H1 (cell line): ENCODE measurements at regions not wholly inside any gene's neighbourhood (a gene's known extent, or its start where the extent isn't known, plus 50 kb on each side); places are given as distances from the start of the nearest gene placed in this dataset.

Experiments
- CTCF ChIA-PET: fragments of 300-600 bp; sonication (Branson Sonifier 250); formaldehyde crosslinking; loops from one replicate; lab custom pipeline; 2021; ENCODE audit not compliant: partially characterized antibody; lab: Charles Lee
- POLR2A ChIA-PET: fragments of 300-600 bp; sonication (Branson Sonifier 250); formaldehyde crosslinking; loops from one replicate; lab custom pipeline; 2021; ENCODE audit warnings: inconsistent platforms; ENCODE audit not compliant: partially characterized antibody; lab: Charles Lee
- DNase-seq, 2 experiments: peaks; one replicate each; pipeline versions ENCODE4 v3.0.0 to v3.0.0-alpha.2; 2010 to 2022; ENCODE audit warnings: low spot score in 2 of 2, low read depth in 1 of 2, mixed read lengths in 1 of 2
- FAIRE-seq: peaks from 2 replicates; lab custom pipeline; 2011; peaks lifted over from hg19 to GRCh38; lab: Jason Lieb, UNC
- H2AFZ ChIP-seq: 2 replicates; pipeline ENCODE4 v1.8.1; 2012; ENCODE audit warnings: low read length, inconsistent platforms
- H2AK5ac ChIP-seq: 2 replicates; pipeline ENCODE4 v1.6.1; 2013; ENCODE audit warnings: low read depth, low read length
- H2BK120ac ChIP-seq: replicated peaks from 2 replicates; pipeline ENCODE3; 2013; ENCODE audit warnings: low read depth, low read length, inconsistent platforms
- H2BK12ac ChIP-seq: 2 replicates; pipeline ENCODE4 v1.6.1; 2013; ENCODE audit warnings: low read depth, low read length
- H2BK15ac ChIP-seq: 2 replicates; pipeline ENCODE4 v1.6.1; 2013; ENCODE audit warnings: low read length
- H2BK20ac ChIP-seq: 2 replicates; pipeline ENCODE4 v1.6.1; 2013; ENCODE audit warnings: low read length
- H2BK5ac ChIP-seq: 2 replicates; pipeline ENCODE4 v1.6.1; 2013; ENCODE audit warnings: low read depth, low read length
- H3K14ac ChIP-seq: 2 replicates; pipeline ENCODE4 v1.6.1; 2013; ENCODE audit warnings: inconsistent platforms; ENCODE audit not compliant: insufficient read length
- H3K18ac ChIP-seq: 2 replicates; pipeline ENCODE4 v1.6.1; 2013; ENCODE audit warnings: low read length; ENCODE audit errors: extremely low read depth
- H3K23ac ChIP-seq: 2 replicates; pipeline ENCODE4 v1.6.1; 2013; ENCODE audit warnings: inconsistent platforms; ENCODE audit not compliant: insufficient read length
- H3K23me2 ChIP-seq: 2 replicates; pipeline ENCODE4 v1.6.1; 2013; ENCODE audit warnings: low read depth, low read length
- H3K27ac ChIP-seq: 2 replicates; pipeline ENCODE4 v1.6.1; 2011; ENCODE audit warnings: low read depth, low read length, inconsistent platforms
- H3K27me3 ChIP-seq, 4 experiments: replicated peaks in 1 of 4; 1 replicate in 1 of 4; 2 replicates in 3 of 4; pipeline versions ENCODE4 v1.6.1 to v1.8.1; 2011 to 2013; ENCODE audit warnings: low read length in 3 of 4, mild to moderate bottlenecking in 3 of 4, inconsistent platforms in 2 of 4, mixed read lengths in 2 of 4, moderate library complexity in 1 of 4; ENCODE audit not compliant: control insufficient read depth in 3 of 4, insufficient read depth in 3 of 4; ENCODE audit errors: extremely low read depth in 1 of 4
- H3K36me3 ChIP-seq, 4 experiments: 2 replicates each; pipeline versions ENCODE4 v1.6.1 to v1.8.1; 2011 to 2013; ENCODE audit warnings: mild to moderate bottlenecking in 4 of 4, low read length in 3 of 4, moderate library complexity in 2 of 4, control low read depth in 1 of 4, inconsistent platforms in 1 of 4; ENCODE audit not compliant: insufficient read depth in 4 of 4, control insufficient read depth in 2 of 4
- H3K4ac ChIP-seq: replicated peaks from 2 replicates; pipeline ENCODE3; 2013; ENCODE audit warnings: low read length, low read depth, mixed read lengths, inconsistent platforms; ENCODE audit not compliant: insufficient read length
- H3K4me1 ChIP-seq, 4 experiments: replicated peaks in 1 of 4; 1 replicate in 1 of 4; 2 replicates in 3 of 4; pipeline versions ENCODE4 v1.6.1 to v1.8.1; 2011 to 2013; ENCODE audit warnings: low read length in 3 of 4, inconsistent platforms in 2 of 4, mixed read lengths in 1 of 4; ENCODE audit not compliant: insufficient read depth in 4 of 4, control insufficient read depth in 3 of 4
- H3K4me2 ChIP-seq, 2 experiments: 2 replicates each; pipeline versions ENCODE4 v1.6.1 to v1.8.1; 2011 to 2013; ENCODE audit warnings: low read depth in 2 of 2, low read length in 2 of 2, control low read depth in 1 of 2, inconsistent platforms in 1 of 2, mild to moderate bottlenecking in 1 of 2; ENCODE audit not compliant: insufficient read depth in 1 of 2
- H3K4me3 ChIP-seq, 4 experiments: fragments of 200-600, 300-600 bp in 1 of 4; sonication (generic), shearing (Covaris generic), sonication (Bioruptor Twin) in 1 of 4; 2 replicates each; pipeline versions ENCODE4 v1.5.1 to v1.8.1; 2011 to 2016; ENCODE audit warnings: low read length in 4 of 4, low read depth in 3 of 4, control low read depth in 2 of 4, inconsistent platforms in 2 of 4, mild to moderate bottlenecking in 2 of 4, mixed read lengths in 1 of 4, moderate library complexity in 1 of 4; ENCODE audit not compliant: insufficient read depth in 2 of 4; ENCODE audit errors: extremely low read depth in 1 of 4
- H3K56ac ChIP-seq: replicated peaks from 2 replicates; pipeline ENCODE3; 2013; ENCODE audit warnings: low read depth, mild to moderate bottlenecking, mixed read lengths, low read length, inconsistent platforms; ENCODE audit not compliant: insufficient read length
- H3K79me1 ChIP-seq: 2 replicates; pipeline ENCODE4 v1.6.1; 2013; ENCODE audit warnings: low read depth, low read length, control low read depth
- H3K79me2 ChIP-seq, 2 experiments: 2 replicates each; pipeline versions ENCODE4 v1.6.1 to v1.8.1; 2012 to 2013; ENCODE audit warnings: low read length in 2 of 2, mild to moderate bottlenecking in 2 of 2, inconsistent platforms in 1 of 2; ENCODE audit not compliant: insufficient read depth in 2 of 2, control insufficient read depth in 1 of 2
- H3K9ac ChIP-seq, 4 experiments: replicated peaks in 1 of 4; 1 replicate in 1 of 4; 2 replicates in 3 of 4; pipeline versions ENCODE4 v1.6.1 to v1.8.1; 2011 to 2013; ENCODE audit warnings: low read depth in 3 of 4, low read length in 3 of 4, control low read depth in 2 of 4, mild to moderate bottlenecking in 2 of 4, moderate library complexity in 2 of 4, inconsistent platforms in 1 of 4; ENCODE audit errors: extremely low read depth in 1 of 4
- H3K9me3 ChIP-seq, 2 experiments: 2 replicates each; pipeline versions ENCODE4 v1.6.1 to v1.8.1; 2012 to 2013; ENCODE audit warnings: mild to moderate bottlenecking in 2 of 2, moderate library complexity in 2 of 2, control low read depth in 1 of 2, inconsistent platforms in 1 of 2, low read depth in 1 of 2, low read length in 1 of 2, mixed read lengths in 1 of 2; ENCODE audit not compliant: insufficient read depth in 2 of 2
- H4K20me1 ChIP-seq, 2 experiments: replicated peaks in 1 of 2; 2 replicates each; pipeline versions ENCODE3 to v1.8.1; 2011 to 2013; ENCODE audit warnings: inconsistent platforms in 2 of 2, low read length in 2 of 2, mild to moderate bottlenecking in 1 of 2; ENCODE audit not compliant: insufficient read depth in 2 of 2, control insufficient read depth in 1 of 2
- H4K5ac ChIP-seq: 2 replicates; pipeline ENCODE4 v1.6.1; 2013; ENCODE audit warnings: low read length, low read depth, mixed read lengths, inconsistent platforms; ENCODE audit not compliant: insufficient read length
- H4K8ac ChIP-seq: 2 replicates; pipeline ENCODE4 v1.8.0; 2013; ENCODE audit warnings: mild to moderate bottlenecking, moderate library complexity, low read length, inconsistent platforms; ENCODE audit not compliant: insufficient read depth; ENCODE audit errors: extremely low read depth
- H4K91ac ChIP-seq: replicated peaks from 2 replicates; pipeline ENCODE3; 2013; ENCODE audit warnings: low read length, mixed read lengths, inconsistent platforms; ENCODE audit not compliant: insufficient read length
- ASH2L ChIP-seq: fragments of 200-600, 300-600 bp; sonication (generic); IDR thresholded peaks from one replicate; pipeline ENCODE4 v1.7.1; 2017; ENCODE audit warnings: low read length
- FOSL1 ChIP-seq: IDR thresholded peaks from 2 replicates; pipeline ENCODE4 v1.6.1; 2011; ENCODE audit warnings: mild to moderate bottlenecking, low read depth, low read length, moderate library complexity; ENCODE audit not compliant: insufficient read depth
- GTF2F1 ChIP-seq: IDR thresholded peaks from 2 replicates; pipeline ENCODE4 v1.6.1; 2012; ENCODE audit warnings: low read depth, low read length, improper control_type of control experiment, borderline replicate concordance
- RAD21 ChIP-seq, 2 experiments: IDR thresholded peaks in 1 of 2; conservative IDR thresholded peaks in 1 of 2; 2 replicates each; pipeline ENCODE4 v1.6.1; 2011; ENCODE audit warnings: low read depth in 2 of 2, low read length in 2 of 2, improper control_type of control experiment in 1 of 2, inconsistent platforms in 1 of 2, mild to moderate bottlenecking in 1 of 2, moderate library complexity in 1 of 2
- SUZ12 ChIP-seq: fragments of 200-600 bp; sonication (generic); IDR thresholded peaks from 2 replicates; pipeline ENCODE4 v1.6.1; 2012; ENCODE audit warnings: mild to moderate bottlenecking, inconsistent platforms, low read length, moderate library complexity, mixed read lengths
- TAF1 ChIP-seq: IDR thresholded peaks from 2 replicates; pipeline ENCODE4 v1.6.1; 2011; ENCODE audit warnings: mild to moderate bottlenecking, low read depth, low read length
- TF ChIP-seq, protein P1 (sequence below): IDR thresholded peaks from 2 replicates; pipeline ENCODE4 v1.6.1; 2012; ENCODE audit warnings: inconsistent platforms

DNA sequence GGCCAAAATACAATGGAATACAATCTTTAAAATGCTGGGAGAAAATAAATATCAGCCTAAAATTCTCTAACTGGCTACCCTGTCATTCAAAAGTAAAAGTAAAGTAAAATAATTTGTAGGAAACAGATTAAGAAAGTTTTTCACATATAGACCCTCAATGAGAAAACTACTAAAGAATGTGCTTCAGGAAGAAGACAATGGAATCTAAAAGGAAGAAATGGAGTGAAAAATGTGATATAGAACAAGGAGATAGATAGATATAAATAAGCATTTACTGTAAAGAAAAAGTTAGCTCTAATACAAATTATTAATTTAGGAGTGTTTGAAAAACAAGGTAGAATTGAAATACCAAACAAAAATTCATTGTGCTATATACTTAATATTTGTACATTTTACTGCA, 368.6 kb upstream of the MPDZ start:
- H3K79me1 ChIP-seq = no peaks in the 10 kb centered on the region
- CTCF ChIA-PET = interaction anchor here (0.8 kb wide), 1 partner anchor 56 kb away, joined by 3 read pairs; no protein-coding TSS in a partner anchor

More for the DNA sequence above, 368.6 kb upstream of the MPDZ start:
- Histone ChIP-seq H3K4me3 (no peak overlapping the region), H3K4me1 (no peaks in the 10 kb centered on the region), H4K8ac (no peak overlapping the region), H3K56ac (no peak overlapping the region), H4K20me1 (no peaks in the 10 kb centered on the region), H3K14ac (no peak overlapping the region), H4K91ac (no peak overlapping the region), H2BK15ac (no peak overlapping the region), H2BK5ac (no peak overlapping the region), H3K9ac (no peak overlapping the region), H2BK120ac (no peak overlapping the region), H2AFZ (no peak overlapping the region), H2AK5ac (no peak overlapping the region), H3K27ac (no peak overlapping the region), H3K4me2 (no peak overlapping the region), H2BK20ac (no peak overlapping the region), H3K27me3 (no peaks in the 10 kb centered on the region), H3K23me2 (no peaks in the 10 kb centered on the region), H2BK12ac (no peak overlapping the region), H3K79me2 (no peaks in the 10 kb centered on the region), H3K9me3 (peaks cover 0 to 3% of the 10 kb centered on the region in 2 experiments; a peak in 1 of 4 replicates), H3K18ac (no peak overlapping the region), H3K36me3 (no peaks in the 10 kb centered on the region), H4K5ac (no peak overlapping the region), H3K23ac (no peak overlapping the region), H3K4ac (no peak overlapping the region)
- DNase-seq (no peak), FAIRE-seq (no peak)
- TF ChIP-seq SUZ12 = no peak
- no peak for TF ChIP-seq ASH2L
- no peak for TF ChIP-seq FOSL1
- TF ChIP-seq, protein P1, sequence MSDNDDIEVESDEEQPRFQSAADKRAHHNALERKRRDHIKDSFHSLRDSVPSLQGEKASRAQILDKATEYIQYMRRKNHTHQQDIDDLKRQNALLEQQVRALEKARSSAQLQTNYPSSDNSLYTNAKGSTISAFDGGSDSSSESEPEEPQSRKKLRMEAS = no peak
- TF ChIP-seq RAD21 (IDR thresholded peaks at IDR 0.05 in 1 of 2, conservative IDR thresholded peaks at IDR 0.05 in 1 of 2; ENCODE audit: low read depth in 2 of 2, low read length in 2 of 2) = no peak
- no peak for TF ChIP-seq GTF2F1
- no peak for TF ChIP-seq TAF1
- POLR2A ChIA-PET = no interaction called here
